Activated T-helper 2 cell treated with anti-CD3 and anti-CD28 coated beads, Interferon-gamma antibody, Interleukin-2, Interleukin-4, amounts not matched to agents 10 μg/mL and 5 μg/mL and 100 μg/mL, durations not matched to agents 14 hours and 24 hours and 36 hours (primary cell): ENCODE measurements at regions not wholly inside any gene's neighbourhood (a gene's known extent, or its start where the extent isn't known, plus 50 kb on each side); places are given as distances from the start of the nearest gene placed in this dataset.

ENCODE experiments used
- DNase-seq: peaks from one replicate; pipeline ENCODE4 v3.0.0; 2021; ENCODE audit warnings: low spot score
- H3K27ac Mint-ChIP-seq: one replicate; pipeline ENCODE4 v1.8.0; 2021; ENCODE audit warnings: mixed read lengths
- H3K27me3 Mint-ChIP-seq: one replicate; pipeline ENCODE4 v1.8.0; 2021; ENCODE audit warnings: low read depth, mixed read lengths
- H3K36me3 Mint-ChIP-seq: one replicate; pipeline ENCODE4 v1.8.0; 2021; ENCODE audit warnings: low read depth, mixed read lengths
- H3K4me1 Mint-ChIP-seq: one replicate; pipeline ENCODE4 v1.8.0; 2021; ENCODE audit warnings: low read depth, mixed read lengths
- H3K4me3 Mint-ChIP-seq: one replicate; pipeline ENCODE4 v1.8.0; 2021; ENCODE audit warnings: low read depth, mild to moderate bottlenecking, moderate library complexity, mixed read lengths
- H3K9me3 Mint-ChIP-seq: one replicate; pipeline ENCODE4 v1.8.0; 2021; ENCODE audit warnings: mixed read lengths
- intact Hi-C: fragments of 100-400 bp; cut with micrococcal nuclease; formaldehyde crosslinking; loops from one replicate; pipeline ENCODE4 v1.15.1; 2023

GRCh38 chr18:56196495-56197225 is 441.7 kb downstream of the TXNL1 start:
- intact Hi-C loops, result no loop called here
- H3K4me3 Mint-ChIP-seq, result no peak overlapping the region
- no peaks in the 10 kb centered on the region for H3K27me3 Mint-ChIP-seq
- H3K27ac Mint-ChIP-seq, result no peak overlapping the region
- no peak for DNase-seq
- no peaks in the 10 kb centered on the region for H3K4me1 Mint-ChIP-seq
- H3K36me3 Mint-ChIP-seq, result no peaks in the 10 kb centered on the region
- no peaks in the 10 kb centered on the region for H3K9me3 Mint-ChIP-seq

GRCh38 chr18:56191334-56191733 is 447.1 kb downstream of the TXNL1 start:
- H3K27ac Mint-ChIP-seq, result no peak overlapping the region
- no peaks in the 10 kb centered on the region for H3K36me3 Mint-ChIP-seq
- intact Hi-C loops, result no loop called here
- peaks cover 3% of the 10 kb centered on the region for H3K9me3 Mint-ChIP-seq
- H3K4me1 Mint-ChIP-seq, result no peaks in the 10 kb centered on the region
- H3K27me3 Mint-ChIP-seq, result no peaks in the 10 kb centered on the region
- no peak for DNase-seq
- no peak overlapping the region for H3K4me3 Mint-ChIP-seq

- H3K36me3 Mint-ChIP-seq, result no peaks in the 10 kb centered on the region
- no peak for DNase-seq
- intact Hi-C loops, result no loop called here
- H3K4me3 Mint-ChIP-seq, result no peak overlapping the region
- H3K9me3 Mint-ChIP-seq, result peaks cover 4% of the 10 kb centered on the region
- H3K27me3 Mint-ChIP-seq, result no peaks in the 10 kb centered on the region
- H3K27ac Mint-ChIP-seq, result no peak overlapping the region
- H3K4me1 Mint-ChIP-seq, result no peaks in the 10 kb centered on the region
Measured at GRCh38 chr18:56189615-56190014, 448.8 kb downstream of the TXNL1 start.

- Mint-ChIP-seq H3K9me3 (peaks cover 4% of the 10 kb centered on the region), H3K27ac (no peak overlapping the region), H3K4me1 (no peaks in the 10 kb centered on the region), H3K27me3 (no peaks in the 10 kb centered on the region), H3K4me3 (no peak overlapping the region), H3K36me3 (no peaks in the 10 kb centered on the region)
- intact Hi-C loops, result no loop called here
- no peak for DNase-seq
Measured at GRCh38 chr18:56188529-56189275, 449.7 kb downstream of the TXNL1 start.

- Mint-ChIP-seq H3K27ac (no peak overlapping the region), H3K4me1 (no peaks in the 10 kb centered on the region), H3K27me3 (no peaks in the 10 kb centered on the region), H3K36me3 (no peaks in the 10 kb centered on the region), H3K9me3 (peaks cover 4% of the 10 kb centered on the region), H3K4me3 (no peak overlapping the region)
- no peak for DNase-seq
- intact Hi-C loops, result no loop called here
Measured at GRCh38 chr18:56186319-56186718, 452.1 kb downstream of the TXNL1 start.

- Mint-ChIP-seq H3K27me3 (no peaks in the 10 kb centered on the region), H3K4me1 (no peaks in the 10 kb centered on the region), H3K9me3 (peaks cover 4% of the 10 kb centered on the region), H3K27ac (no peak overlapping the region), H3K4me3 (no peak overlapping the region), H3K36me3 (no peaks in the 10 kb centered on the region)
- DNase-seq, result no peak
- intact Hi-C loops, result no loop called here
Measured at GRCh38 chr18:56185126-56185525, 453.3 kb downstream of the TXNL1 start.

- DNase-seq, result no peak
- Mint-ChIP-seq H3K4me3 (no peak overlapping the region), H3K27me3 (no peaks in the 10 kb centered on the region), H3K27ac (no peak overlapping the region), H3K4me1 (no peaks in the 10 kb centered on the region), H3K9me3 (no peaks in the 10 kb centered on the region), H3K36me3 (no peaks in the 10 kb centered on the region)
- intact Hi-C loops, result no loop called here
Measured at GRCh38 chr18:56176751-56177150, 461.6 kb downstream of the TXNL1 start.

GRCh38 chr18:56175330-56176001 is 462.9 kb downstream of the TXNL1 start:
- Mint-ChIP-seq H3K27me3 (no peaks in the 10 kb centered on the region), H3K4me3 (no peak overlapping the region), H3K27ac (no peak overlapping the region), H3K4me1 (no peaks in the 10 kb centered on the region), H3K9me3 (no peaks in the 10 kb centered on the region), H3K36me3 (no peaks in the 10 kb centered on the region)
- intact Hi-C loops, result no loop called here
- DNase-seq, result no peak

- H3K9me3 Mint-ChIP-seq, result peaks cover 6% of the 10 kb centered on the region
- intact Hi-C loops, result no loop called here
- H3K4me1 Mint-ChIP-seq, result no peaks in the 10 kb centered on the region
- H3K27ac Mint-ChIP-seq, result no peak overlapping the region
- no peaks in the 10 kb centered on the region for H3K36me3 Mint-ChIP-seq
- no peak for DNase-seq
- H3K4me3 Mint-ChIP-seq, result no peak overlapping the region
- no peaks in the 10 kb centered on the region for H3K27me3 Mint-ChIP-seq
Measured at GRCh38 chr18:56173542-56174220, 464.7 kb downstream of the TXNL1 start.

- Mint-ChIP-seq H3K36me3 (no peaks in the 10 kb centered on the region), H3K27ac (no peak overlapping the region), H3K9me3 (peaks cover 6% of the 10 kb centered on the region), H3K4me3 (no peak overlapping the region), H3K27me3 (no peaks in the 10 kb centered on the region), H3K4me1 (no peaks in the 10 kb centered on the region)
- intact Hi-C loops, result no loop called here
- no peak for DNase-seq
Measured at GRCh38 chr18:56172527-56172926, 465.9 kb downstream of the TXNL1 start.

GRCh38 chr18:56171848-56172247 is 466.5 kb downstream of the TXNL1 start:
- Mint-ChIP-seq H3K9me3 (peaks cover 6% of the 10 kb centered on the region), H3K27ac (no peak overlapping the region), H3K36me3 (no peaks in the 10 kb centered on the region), H3K27me3 (no peaks in the 10 kb centered on the region), H3K4me1 (no peaks in the 10 kb centered on the region), H3K4me3 (no peak overlapping the region)
- no peak for DNase-seq
- intact Hi-C loops, result no loop called here

- intact Hi-C loops, result no loop called here
- Mint-ChIP-seq H3K4me1 (no peaks in the 10 kb centered on the region), H3K27ac (no peak overlapping the region), H3K27me3 (no peaks in the 10 kb centered on the region), H3K4me3 (no peak overlapping the region), H3K36me3 (no peaks in the 10 kb centered on the region), H3K9me3 (peaks cover 6% of the 10 kb centered on the region)
- DNase-seq, result no peak
Measured at GRCh38 chr18:56168049-56168781, 470.2 kb downstream of the TXNL1 start.
